Activated CD8-positive, alpha-beta T cell treated with anti-CD3 and anti-CD28 coated beads, Interleukin-2, amount 10 ng/mL, durations not matched to agents 7 days and 5 days (primary cell): ENCODE measurements at regions not wholly inside any gene's neighbourhood (a gene's known extent, or its start where the extent isn't known, plus 50 kb on each side); places are given as distances from the start of the nearest gene placed in this dataset.
"Not testable (repeated sequence)": the region's sequence is repeated elsewhere in the genome, so short reads cannot be mapped to it uniquely, and the experiment has no call there.

Experiments used
- ATAC-seq: fragments of 150-1000 bp; cut with Tn5 transposase; one replicate; pipeline ENCODE4 v1.10.0; 2021; ENCODE audit warnings: moderate library complexity
- CTCF ChIA-PET: fragments of 350-600 bp; sonication (Branson Sonifier 250); formaldehyde crosslinking; loops from one replicate; lab custom pipeline; 2021; ENCODE audit warnings: antibody characterized with exemption; lab: Charles Lee
- POLR2A ChIA-PET: fragments of 350-600 bp; sonication (Branson Sonifier 250); formaldehyde crosslinking; loops from one replicate; lab custom pipeline; 2021; ENCODE audit warnings: antibody characterized with exemption; lab: Charles Lee
- DNase-seq: peaks from one replicate; pipeline ENCODE4 v3.0.0-alpha.2; 2020
- H3K27ac Mint-ChIP-seq: one replicate; pipeline ENCODE4 v1.8.0; 2021; ENCODE audit warnings: mild to moderate bottlenecking, mixed read lengths
- H3K27me3 Mint-ChIP-seq: one replicate; pipeline ENCODE4 v1.8.0; 2021; ENCODE audit warnings: low read depth, mixed read lengths
- H3K36me3 Mint-ChIP-seq: one replicate; pipeline ENCODE4 v1.8.0; 2021; ENCODE audit warnings: low read depth, mixed read lengths
- H3K4me1 Mint-ChIP-seq: one replicate; pipeline ENCODE4 v1.8.0; 2021; ENCODE audit warnings: low read depth, mixed read lengths
- H3K4me3 Mint-ChIP-seq: one replicate; pipeline ENCODE4 v1.8.0; 2021; ENCODE audit warnings: mild to moderate bottlenecking, mixed read lengths
- H3K9me3 Mint-ChIP-seq: one replicate; pipeline ENCODE4 v1.8.0; 2022; ENCODE audit warnings: mixed read lengths; ENCODE audit not compliant: insufficient read depth

DNA sequence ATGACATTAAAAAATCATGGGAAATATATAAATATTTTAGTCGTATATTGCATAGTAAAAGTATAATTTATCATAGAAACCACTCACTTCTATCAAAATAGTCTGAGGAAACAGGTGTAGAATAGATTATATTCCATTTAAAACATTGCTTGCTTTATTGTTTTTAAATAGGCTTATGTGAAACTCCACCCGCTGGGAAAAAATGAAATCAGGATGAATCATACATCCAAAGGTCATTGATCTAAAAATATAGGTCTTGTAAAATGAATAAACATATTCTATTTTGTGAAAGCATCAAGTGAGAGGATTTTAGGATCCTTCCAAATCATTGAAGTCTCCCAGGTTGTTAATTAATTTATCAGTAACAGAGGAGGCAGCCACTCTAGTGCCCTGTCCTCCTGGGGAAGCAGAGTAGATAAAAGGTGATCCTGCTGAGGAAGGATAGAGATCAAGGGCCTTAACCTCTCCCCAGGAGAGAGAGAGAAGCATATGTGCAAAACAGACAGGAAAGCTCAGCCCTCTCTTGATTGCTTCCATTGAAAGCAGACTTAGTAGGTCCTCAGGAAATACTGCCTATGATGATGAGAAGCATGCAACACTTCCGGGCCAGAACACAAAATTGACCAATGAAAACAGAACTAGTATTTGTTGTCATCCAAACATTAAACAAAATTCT is 96.8 kb upstream of the MAP9 start:
- ChIA-PET CTCF (no interaction called here), POLR2A (no interaction called here)
- ATAC-seq: no peak
- Mint-ChIP-seq H3K9me3 (no peaks in the 10 kb centered on the region), H3K36me3 (no peaks in the 10 kb centered on the region), H3K4me1 (no peaks in the 10 kb centered on the region), H3K27ac (no peak overlapping the region), H3K4me3 (no peak overlapping the region), H3K27me3 (no peaks in the 10 kb centered on the region)
- DNase-seq: no peak

- Mint-ChIP-seq H3K36me3 (no peaks in the 10 kb centered on the region), H3K4me3 (no peak overlapping the region), H3K9me3 (no peaks in the 10 kb centered on the region), H3K4me1 (no peaks in the 10 kb centered on the region), H3K27me3 (no peaks in the 10 kb centered on the region), H3K27ac (no peak overlapping the region)
- CTCF ChIA-PET: no interaction called here
- no peak for ATAC-seq
- POLR2A ChIA-PET: no interaction called here
- DNase-seq: no peak
Observed at GRCh38 chr4:155468282-155468681, 91.5 kb upstream of the MAP9 start.

- ATAC-seq (no peak), DNase-seq (no peak)
- POLR2A ChIA-PET: no interaction called here
- Mint-ChIP-seq H3K9me3 (no peaks in the 10 kb centered on the region), H3K36me3 (no peaks in the 10 kb centered on the region), H3K27me3 (peaks cover 5% of the 10 kb centered on the region), H3K27ac (no peak overlapping the region), H3K4me1 (no peaks in the 10 kb centered on the region), H3K4me3 (no peak overlapping the region)
- CTCF ChIA-PET: interaction anchor here (1.0 kb wide), 1 partner anchor 12 kb away, joined by 3 read pairs; no protein-coding TSS in a partner anchor
Observed at GRCh38 chr4:155450676-155451075, 73.9 kb upstream of the MAP9 start.

- POLR2A ChIA-PET: no interaction called here
Observed at GRCh38 chr4:155445306-155445705, 68.5 kb upstream of the MAP9 start.

GRCh38 chr4:155444721-155445120 is 68.0 kb upstream of the MAP9 start:
- ATAC-seq (no peak), DNase-seq (no peak)
- Mint-ChIP-seq H3K9me3 (no peaks in the 10 kb centered on the region), H3K4me3 (no peak overlapping the region), H3K27ac (no peak overlapping the region), H3K4me1 (peaks cover 3% of the 10 kb centered on the region), H3K27me3 (peaks cover 12% of the 10 kb centered on the region), H3K36me3 (no peaks in the 10 kb centered on the region)
- CTCF ChIA-PET: interaction anchor here (0.7 to 2.6 kb wide), 3 partner anchors 84 to 509 kb away, joined by 3 to 10 read pairs (median 4); partner anchors contain the start of gene CTSO
- POLR2A ChIA-PET: no interaction called here

More at GRCh38 chr4:155445306-155445705, 68.5 kb upstream of the MAP9 start:
- H3K4me3 Mint-ChIP-seq: no peak overlapping the region
- peaks cover 12% of the 10 kb centered on the region for H3K27me3 Mint-ChIP-seq
- no peak for ATAC-seq
- CTCF ChIA-PET: interaction anchor here (2.6 kb wide), 1 partner anchor 342 kb away, joined by 10 read pairs; no protein-coding TSS in a partner anchor
- H3K9me3 Mint-ChIP-seq: no peaks in the 10 kb centered on the region
- H3K4me1 Mint-ChIP-seq: peaks cover 3% of the 10 kb centered on the region
- no peak for DNase-seq
- no peaks in the 10 kb centered on the region for H3K36me3 Mint-ChIP-seq
- no peak overlapping the region for H3K27ac Mint-ChIP-seq

DNA sequence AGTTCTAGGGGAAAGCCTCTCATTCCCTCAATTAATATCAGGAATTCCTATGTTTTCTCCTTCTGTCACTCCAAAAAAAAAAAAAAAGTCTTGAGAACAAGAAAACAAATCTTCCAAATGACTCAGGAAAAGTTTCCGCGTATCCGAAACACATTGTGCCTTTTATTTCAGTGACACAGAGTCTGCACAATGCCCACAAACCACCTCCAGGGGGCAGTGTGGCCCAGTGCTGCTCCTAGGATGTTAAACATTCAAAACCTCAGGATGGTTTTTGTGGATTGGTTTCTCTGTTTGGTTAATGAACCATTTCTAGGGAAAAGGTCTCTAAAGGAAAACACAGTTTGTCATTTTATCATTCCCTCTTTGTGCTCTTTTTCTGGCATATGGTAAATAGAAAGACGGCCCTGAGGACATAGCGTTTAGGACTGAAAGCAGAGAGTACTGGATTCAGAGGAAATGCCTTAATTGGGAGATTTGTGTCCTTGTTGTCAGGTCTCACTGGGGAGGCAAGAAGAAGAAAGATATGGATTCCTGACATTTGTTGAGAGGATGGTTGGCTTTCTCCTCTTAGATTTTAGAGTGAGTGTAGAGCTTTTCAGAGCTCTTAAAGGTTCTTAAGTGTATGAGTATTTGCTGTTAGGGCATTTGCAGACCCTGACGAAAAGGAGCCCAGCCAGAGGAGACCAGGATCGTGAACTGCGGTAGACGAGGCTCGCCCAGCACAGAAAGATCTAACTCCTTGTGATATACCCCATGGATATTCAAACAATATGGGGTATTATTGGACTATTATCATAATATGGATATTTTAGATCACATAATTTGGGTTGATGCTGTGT is 65.7 kb upstream of the MAP9 start:
- ATAC-seq: peak; percentile 57
- ChIA-PET POLR2A (no interaction called here), CTCF (interaction anchor here (0.9 to 2.1 kb wide), 2 partner anchors 12 to 345 kb away, joined by 5 to 6 read pairs; no protein-coding TSS in a partner anchor)
- peak; percentile 68 for DNase-seq
- Mint-ChIP-seq H3K9me3 (no peaks in the 10 kb centered on the region), H3K27me3 (peaks cover 7% of the 10 kb centered on the region), H3K4me1 (peaks cover 3% of the 10 kb centered on the region), H3K27ac (no peak overlapping the region), H3K36me3 (no peaks in the 10 kb centered on the region), H3K4me3 (no peak overlapping the region)

GRCh38 chr4:155441475-155441874 is 64.7 kb upstream of the MAP9 start:
- ChIA-PET POLR2A (no interaction called here), CTCF (interaction anchor here (1.5 kb wide), 1 partner anchor 346 kb away, joined by 3 read pairs; no protein-coding TSS in a partner anchor)
- Mint-ChIP-seq H3K36me3 (no peaks in the 10 kb centered on the region), H3K27me3 (peaks cover 7% of the 10 kb centered on the region), H3K9me3 (no peaks in the 10 kb centered on the region), H3K4me3 (no peak overlapping the region), H3K27ac (no peak overlapping the region), H3K4me1 (peaks cover 3% of the 10 kb centered on the region)
- DNase-seq (no peak), ATAC-seq (no peak)

GRCh38 chr4:155439760-155440159 is 63.0 kb upstream of the MAP9 start:
- H3K27ac Mint-ChIP-seq, POLR2A ChIA-PET, H3K36me3 Mint-ChIP-seq, DNase-seq, H3K4me1 Mint-ChIP-seq, H3K9me3 Mint-ChIP-seq, H3K4me3 Mint-ChIP-seq, H3K27me3 Mint-ChIP-seq, CTCF ChIA-PET, ATAC-seq: not testable (repeated sequence)

DNA sequence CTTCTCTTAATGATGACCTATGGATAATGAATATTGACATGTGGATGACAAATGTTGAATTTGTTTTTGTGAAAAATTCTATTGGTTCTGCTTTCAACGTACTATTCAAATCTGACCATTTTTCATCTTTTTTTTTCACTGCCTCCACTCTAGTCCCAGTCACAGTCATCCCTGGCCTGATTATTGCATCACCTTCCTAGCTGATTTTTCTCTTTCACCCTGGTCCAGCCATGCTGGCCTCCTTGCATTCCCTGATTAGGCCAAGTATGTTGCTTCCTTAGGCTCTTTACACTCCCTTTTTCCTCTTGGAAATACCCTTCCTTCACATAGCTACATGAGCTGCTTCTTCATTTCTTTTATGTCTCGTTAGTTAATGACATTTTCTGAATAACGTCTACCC is 58.1 kb upstream of the MAP9 start:
- DNase-seq (no peak), ATAC-seq (no peak)
- Mint-ChIP-seq H3K9me3 (no peaks in the 10 kb centered on the region), H3K27me3 (peaks cover 2% of the 10 kb centered on the region), H3K4me1 (no peaks in the 10 kb centered on the region), H3K4me3 (no peak overlapping the region), H3K27ac (no peak overlapping the region), H3K36me3 (no peaks in the 10 kb centered on the region)
- POLR2A ChIA-PET: no interaction called here
- CTCF ChIA-PET: no interaction called here

- no peaks in the 10 kb centered on the region for H3K4me1 Mint-ChIP-seq
- H3K36me3 Mint-ChIP-seq: no peaks in the 10 kb centered on the region
- ChIA-PET POLR2A (no interaction called here), CTCF (no interaction called here)
- DNase-seq (no peak), ATAC-seq (no peak)
- H3K27ac Mint-ChIP-seq: no peak overlapping the region
- H3K4me3 Mint-ChIP-seq: no peak overlapping the region
- H3K27me3 Mint-ChIP-seq: peaks cover 2% of the 10 kb centered on the region
- H3K9me3 Mint-ChIP-seq: no peaks in the 10 kb centered on the region
Observed at GRCh38 chr4:155434366-155434765, 57.6 kb upstream of the MAP9 start.

DNA sequence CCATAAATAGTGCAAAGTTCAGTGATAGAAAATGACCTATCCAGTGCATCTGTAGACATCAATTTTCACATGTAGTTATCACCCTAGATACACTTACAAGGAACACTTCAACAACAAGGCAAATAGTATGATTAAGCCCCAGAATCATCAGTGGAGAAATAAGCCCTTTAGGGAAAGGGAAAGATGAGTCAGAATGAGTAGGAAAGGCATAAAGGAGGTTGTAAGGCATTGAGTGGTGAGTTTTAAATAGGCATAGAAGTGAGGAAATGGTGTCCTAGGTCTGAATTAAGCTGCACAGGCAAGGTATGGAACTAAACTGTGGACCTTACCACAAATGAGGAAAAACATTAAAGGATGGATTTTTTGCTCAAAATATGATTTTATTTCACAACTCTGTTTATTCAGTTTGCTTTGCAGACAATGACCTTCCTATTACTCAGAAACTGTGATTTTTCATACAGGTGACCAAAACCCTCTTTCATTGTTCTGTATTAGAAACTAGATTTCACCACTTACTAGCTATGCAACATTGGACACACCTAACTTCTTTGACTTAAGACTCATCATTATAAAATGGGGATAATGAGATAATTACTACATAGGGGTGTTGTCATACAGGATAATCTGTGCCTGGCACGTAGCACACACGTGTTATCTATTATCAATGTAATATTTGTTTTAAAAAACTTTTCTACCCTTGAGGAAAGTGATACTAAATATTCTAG is 57.0 kb upstream of the MAP9 start:
- CTCF ChIA-PET: no interaction called here
- POLR2A ChIA-PET: no interaction called here

More for the DNA sequence above, 57.0 kb upstream of the MAP9 start:
- Mint-ChIP-seq H3K27me3 (peaks cover 2% of the 10 kb centered on the region), H3K27ac (no peak overlapping the region), H3K9me3 (no peaks in the 10 kb centered on the region), H3K4me3 (no peak overlapping the region), H3K4me1 (no peaks in the 10 kb centered on the region), H3K36me3 (no peaks in the 10 kb centered on the region)
- DNase-seq (no peak), ATAC-seq (no peak)
